ENCODE measurements at regions not wholly inside any gene's neighbourhood (a gene's known extent, or its start where the extent isn't known, plus 50 kb on each side); places are given as distances from the start of the nearest gene placed in this dataset.

- H2BK15ac ChIP-seq (ENCODE audit: low read depth, low read length): no peak overlapping the region
- no peaks in the 10 kb centered on the region for H3K27me3 ChIP-seq (ENCODE audit: control insufficient read depth, insufficient read depth, low read length)
- H3K9ac ChIP-seq (ENCODE audit: low read depth, low read length): no peak overlapping the region
- ChIA-PET POLR2A (ENCODE audit: unreplicated experiment) (no interaction called here), CTCF (no interaction called here)
- no peak overlapping the region for H4K5ac ChIP-seq (ENCODE audit: low read depth, low read length)
- in situ Hi-C loops (cut with MboI; ENCODE audit: low sequenced_read_pairs): no loop called here
- H3K4me1 ChIP-seq (ENCODE audit: control insufficient read depth, insufficient read depth, low read length): no peaks in the 10 kb centered on the region
- H2AK5ac ChIP-seq (ENCODE audit: low read depth, low read length): no peak overlapping the region
- H3K14ac ChIP-seq (replicated peaks; ENCODE audit: low read depth, low read length): no peak overlapping the region
- no peak overlapping the region for H3K4me2 ChIP-seq (ENCODE audit: low read depth, low read length)
- no TSS peak for BruUV-seq (replicated peaks)
- intact Hi-C loops (cut with micrococcal nuclease): no loop called here
- dilution Hi-C loops (cut with HindIII; ENCODE audit: low sequenced_read_pairs, unreplicated experiment): no loop called here
- H3K18ac ChIP-seq (ENCODE audit: low read depth, low read length): no peak overlapping the region
- H3K79me1 ChIP-seq (ENCODE audit: low read depth in 1 of 2, low read length in 2 of 2): no peaks in the 10 kb centered on the region
- H2BK5ac ChIP-seq (ENCODE audit: low read depth, low read length, poor library complexity, severe bottlenecking): no peak overlapping the region
- H4K91ac ChIP-seq (ENCODE audit: insufficient read depth, low read depth, low read length): no peak overlapping the region
- H4K8ac ChIP-seq (ENCODE audit: low read depth in 2 of 2, low read length in 2 of 2): no peak overlapping the region
- H3K4me3 ChIP-seq (ENCODE audit: insufficient read depth, low read depth, low read length): no peak overlapping the region
- no peak overlapping the region for H3K56ac ChIP-seq (ENCODE audit: extremely low read depth, insufficient read depth, low read length)
- no peak overlapping the region for H2AK9ac ChIP-seq (replicated peaks; ENCODE audit: low read depth, low read length, poor library complexity)
- no peak overlapping the region for H2BK120ac ChIP-seq (ENCODE audit: low read depth, low read length)
- H3K36me3 ChIP-seq (ENCODE audit: control insufficient read depth, insufficient read depth, low read length): no peaks in the 10 kb centered on the region
- WGBS, 2 experiments (ENCODE audit: extremely low coverage in 2 of 2, insufficient read length in 1 of 2): 40% methylated on average over 1 of the region's 1 CpG; no CpG with 5 or more reads in 1 of the 2 experiments
- TF ChIP-seq RAD21 (IDR thresholded peaks at IDR 0.05; ENCODE audit: low read length): no peak
- TF ChIP-seq USF2 (IDR thresholded peaks at IDR 0.05; ENCODE audit: low read depth, low read length): no peak
- no peak for TF ChIP-seq RCOR1 (IDR thresholded peaks at IDR 0.05; ENCODE audit: insufficient replicate concordance, low read length)
- no peak for TF ChIP-seq SMC3 (IDR thresholded peaks at IDR 0.05; ENCODE audit: low read depth, low read length)
- no peak for TF ChIP-seq CHD1 (IDR thresholded peaks at IDR 0.05; ENCODE audit: low read depth, low read length)
- no peak for TF ChIP-seq ELK1 (IDR thresholded peaks at IDR 0.05; ENCODE audit: borderline replicate concordance, low read depth, low read length)
- no peak for TF ChIP-seq RFX5 (IDR thresholded peaks at IDR 0.05; ENCODE audit: low read depth, low read length)
- TF ChIP-seq MXI1 (IDR thresholded peaks at IDR 0.05; ENCODE audit: borderline replicate concordance, low read depth, low read length): no peak
- no peak for TF ChIP-seq CEBPB (IDR thresholded peaks at IDR 0.05; ENCODE audit: low read depth, low read length)
- H2BK20ac ChIP-seq (ENCODE audit: low read depth, low read length): no peak overlapping the region
- no peak overlapping the region for H3K23ac ChIP-seq (ENCODE audit: low read depth, low read length)
- H3K27ac ChIP-seq (ENCODE audit: insufficient read depth, low read length): no peak overlapping the region
- no peaks in the 10 kb centered on the region for H3K9me1 ChIP-seq (ENCODE audit: insufficient read depth, low read length)
- H4K20me1 ChIP-seq (ENCODE audit: insufficient read depth, low read length): no peaks in the 10 kb centered on the region
- H3K9me3 ChIP-seq (ENCODE audit: control insufficient read depth, insufficient read depth, low read length): no peaks in the 10 kb centered on the region
- H2AFZ ChIP-seq (replicated peaks; ENCODE audit: low read length, poor library complexity): no peak overlapping the region
- no peak overlapping the region for H3K4ac ChIP-seq (ENCODE audit: low read depth, low read length)
- ATAC-seq (ENCODE audit: low read depth): no peak
- DNase-seq: no peak
Observed at GRCh38 chr14:44417809-44418208, 89.3 kb downstream of the FSCB start.
